NCI-H526 (cell line): ENCODE measurements at regions not wholly inside any gene's neighbourhood (a gene's known extent, or its start where the extent isn't known, plus 50 kb on each side); places are given as distances from the start of the nearest gene placed in this dataset.
"Not testable (repeated sequence)": the region's sequence is repeated elsewhere in the genome, so short reads cannot be mapped to it uniquely, and the experiment has no call there.

Experiments used
- DNase-seq, 2 experiments: peaks; one replicate each; lab custom pipeline; 2025; lab: John Stamatoyannopoulos, UW

GRCh38 chr13:50387051-50387581 lies 371.9 kb downstream of the KCNRG start:
- DNase-seq = peak; percentile 99

DNA sequence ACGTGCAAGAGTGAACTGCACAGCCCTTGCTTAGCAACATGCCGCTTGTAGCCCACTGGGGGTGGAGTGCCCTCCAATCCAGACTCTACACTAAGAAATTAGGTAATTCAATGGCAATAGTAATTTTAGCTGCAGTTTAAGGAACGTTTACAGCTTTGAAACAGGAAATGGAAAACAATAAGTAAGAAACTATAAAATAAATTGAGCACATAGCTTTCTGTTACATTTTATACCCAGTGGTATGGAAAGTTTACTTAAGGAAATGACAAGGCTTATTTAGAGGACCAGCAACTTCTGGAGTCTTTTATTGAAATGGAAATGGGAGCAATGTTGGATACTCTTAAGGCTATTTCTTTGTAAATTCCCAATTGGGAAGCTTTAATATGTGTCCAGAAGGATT lies 373.2 kb downstream of the KCNRG start:
- peak; percentile 16 to 25 for DNase-seq

- DNase-seq = no peak
Observed at GRCh38 chr13:50389726-50390125, 374.5 kb downstream of the KCNRG start.

DNA sequence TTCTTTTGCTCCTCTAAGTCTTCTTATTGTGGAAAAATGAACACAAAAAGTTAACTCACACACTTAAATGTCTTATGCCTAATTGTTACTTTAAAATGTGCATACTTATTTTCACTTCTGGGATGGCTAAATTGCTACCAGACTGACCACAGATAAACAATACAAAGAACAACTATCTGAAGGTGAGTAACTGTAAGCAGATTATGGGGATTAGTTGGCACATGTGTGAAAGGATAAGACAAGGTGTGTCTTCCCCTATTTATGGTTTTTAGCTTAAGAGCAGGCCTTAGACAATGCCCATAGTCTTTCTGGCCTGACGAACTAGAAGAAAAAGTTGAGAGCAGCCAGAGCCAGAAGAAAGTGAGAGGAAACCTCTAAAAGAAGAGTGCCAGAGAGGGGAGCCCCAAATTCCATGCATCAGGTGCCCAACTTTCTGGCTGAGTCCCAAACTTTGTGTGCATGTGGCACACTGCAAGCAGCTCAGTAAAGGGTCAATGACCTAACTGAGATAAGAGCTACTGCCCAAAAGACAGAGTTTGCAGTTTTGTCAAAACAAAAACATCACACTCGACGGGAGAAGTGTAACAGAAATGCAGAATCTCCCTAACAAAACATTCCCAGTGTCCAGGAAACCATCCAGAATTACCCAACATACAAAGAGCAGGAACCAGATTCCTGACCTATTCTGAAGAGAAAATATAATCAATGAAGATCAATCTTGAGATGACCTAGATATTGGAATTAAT lies 375.4 kb downstream of the KCNRG start:
- DNase-seq = no peak

- DNase-seq = no peak
Observed at GRCh38 chr13:50392977-50393376, 377.7 kb downstream of the KCNRG start.

- DNase-seq = peak; percentile 46 to 77
Observed at GRCh38 chr13:50393628-50394027, 378.4 kb downstream of the KCNRG start.

GRCh38 chr13:50396001-50396400 lies 380.8 kb downstream of the KCNRG start:
- no peak for DNase-seq

- DNase-seq = not testable (repeated sequence)
Observed at GRCh38 chr13:50396618-50397017, 381.4 kb downstream of the KCNRG start.

DNA sequence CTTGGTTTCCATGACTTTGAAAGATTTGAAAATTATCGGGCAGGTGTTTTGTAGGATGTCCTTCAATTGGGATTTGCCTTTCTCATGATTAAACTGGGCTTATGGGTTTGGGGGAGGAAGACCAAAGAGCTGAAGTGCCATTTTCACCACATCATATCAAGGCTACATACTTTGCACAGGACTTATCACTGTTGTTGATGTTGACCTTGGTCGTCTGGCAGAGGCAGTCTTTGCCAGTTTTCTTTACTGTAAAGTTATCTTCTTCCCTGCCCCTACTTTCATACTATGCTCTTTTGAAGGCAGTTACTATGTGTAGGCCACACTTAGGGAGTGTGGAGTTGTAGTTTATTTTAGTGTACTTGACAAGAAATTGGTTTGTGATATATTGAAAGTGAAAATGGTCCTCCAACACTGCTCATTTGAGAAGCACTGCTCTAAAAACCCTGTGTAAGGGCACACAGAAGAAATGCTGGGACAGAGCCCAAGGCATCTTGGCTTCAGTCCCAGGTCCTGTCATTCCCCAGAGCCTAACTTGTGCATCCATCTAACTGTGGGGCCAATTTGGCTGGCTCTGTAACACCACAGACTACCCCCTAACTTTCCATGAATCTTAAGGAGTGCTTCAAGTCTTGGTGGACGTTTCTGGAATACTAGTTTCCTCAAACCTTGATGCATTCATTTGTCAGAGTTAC lies 384.9 kb downstream of the KCNRG start:
- no peak for DNase-seq

- no peak for DNase-seq
Observed at GRCh38 chr13:50401049-50401505, 385.8 kb downstream of the KCNRG start.

GRCh38 chr13:50401721-50402465 lies 386.6 kb downstream of the KCNRG start:
- no peak for DNase-seq

DNA sequence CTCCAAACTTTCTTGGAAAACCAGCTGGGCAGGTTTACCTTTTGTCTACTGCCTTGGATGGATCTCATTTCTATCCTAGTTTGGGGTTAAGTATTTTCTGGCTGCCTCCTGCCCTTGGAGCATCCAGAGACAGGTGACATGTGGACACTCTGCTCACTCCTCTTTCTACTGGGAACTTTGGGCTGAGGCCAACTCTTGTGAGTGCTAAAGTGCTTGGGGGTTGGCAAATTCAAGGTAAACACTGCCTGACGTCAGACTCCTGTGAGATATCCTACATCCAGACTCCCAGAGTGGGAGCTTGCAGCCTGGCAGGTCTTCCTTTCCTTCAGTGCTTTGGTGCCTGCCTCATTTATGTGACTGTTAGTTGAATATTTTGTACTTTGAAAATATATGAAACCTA lies 388.1 kb downstream of the KCNRG start:
- DNase-seq = no peak

DNA sequence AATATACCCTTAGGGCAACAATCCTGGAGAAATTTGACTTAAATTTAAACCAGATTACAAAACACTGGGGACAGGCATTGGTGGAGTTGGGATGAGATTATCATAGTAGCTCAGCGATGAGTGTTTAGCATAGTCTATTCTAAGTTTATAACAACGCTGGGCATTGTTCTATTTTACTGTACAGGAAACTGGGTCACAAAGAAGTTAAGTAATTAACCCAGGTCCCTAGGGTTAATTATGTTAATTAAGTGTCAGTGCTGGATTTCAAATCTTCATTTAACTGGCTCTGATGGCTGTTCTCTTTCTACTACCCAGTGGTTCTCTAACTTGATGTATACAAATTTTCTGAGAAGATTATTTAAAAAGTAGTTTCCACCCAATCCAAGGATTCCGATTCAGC lies 388.9 kb downstream of the KCNRG start:
- DNase-seq = no peak

DNA sequence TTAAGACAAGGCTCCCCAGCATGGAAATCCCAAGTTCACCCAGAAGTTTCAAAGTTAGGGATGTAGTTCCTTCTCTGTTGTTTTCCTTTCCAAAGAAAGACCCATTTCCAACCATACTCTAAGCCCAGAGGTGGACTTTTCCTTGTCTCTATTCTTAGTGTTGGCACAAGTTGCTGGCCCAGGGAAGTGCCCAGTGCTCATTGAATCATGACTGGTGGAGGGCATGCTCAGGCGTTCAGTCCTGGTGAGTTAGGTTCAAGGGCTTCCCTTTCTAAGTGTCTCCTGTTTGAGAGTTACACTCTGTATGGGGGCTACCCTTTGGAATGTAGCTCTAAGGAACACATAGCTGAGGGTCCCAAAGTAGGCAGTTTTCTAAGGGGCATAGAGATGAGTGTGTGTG lies 389.5 kb downstream of the KCNRG start:
- no peak for DNase-seq

- DNase-seq = no peak
Observed at GRCh38 chr13:50406831-50407230, 391.6 kb downstream of the KCNRG start.

GRCh38 chr13:50408068-50408467 lies 392.8 kb downstream of the KCNRG start:
- no peak for DNase-seq

- DNase-seq = no peak
Observed at GRCh38 chr13:50409220-50409619, 394.0 kb downstream of the KCNRG start.

DNA sequence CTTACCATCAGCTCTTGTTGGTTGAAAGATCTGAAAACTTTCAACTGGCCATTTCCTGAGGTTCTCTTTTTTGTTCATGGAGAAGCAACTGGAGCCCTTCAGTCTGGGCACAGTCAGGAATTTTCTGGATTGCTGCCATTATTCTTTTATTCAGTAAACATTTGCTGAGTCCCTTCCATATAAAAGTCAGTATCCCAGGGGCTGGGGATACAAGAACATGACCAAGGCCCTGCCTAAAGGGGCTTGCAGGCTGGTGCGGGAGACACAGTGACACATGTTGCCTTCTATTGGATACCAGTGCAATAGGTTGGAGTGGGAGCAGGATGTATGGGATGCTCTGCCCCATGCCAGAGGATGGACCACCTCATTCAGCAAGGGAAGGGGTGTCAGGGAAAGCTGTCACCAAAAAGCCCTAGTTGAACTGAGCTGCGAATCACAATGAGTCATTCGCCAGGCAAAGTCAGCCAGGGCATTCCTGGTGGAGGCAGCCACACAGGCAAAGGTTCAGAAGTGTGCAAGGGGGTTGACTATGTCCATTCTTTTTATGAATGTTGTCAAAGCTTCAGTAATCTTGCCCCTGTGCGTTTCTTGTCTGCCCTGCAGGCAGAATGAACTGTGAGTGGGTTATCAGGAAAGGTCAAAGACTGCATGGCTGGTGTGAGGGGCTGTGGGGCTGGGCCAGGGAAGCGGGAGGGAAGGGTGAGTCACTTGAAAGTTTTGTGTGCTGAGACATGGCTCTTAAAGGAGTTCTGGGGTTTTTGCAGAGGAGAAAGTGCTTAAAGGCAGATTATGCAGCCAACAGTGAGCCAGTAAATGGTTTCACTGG lies 395.9 kb downstream of the KCNRG start:
- no peak for DNase-seq

DNA sequence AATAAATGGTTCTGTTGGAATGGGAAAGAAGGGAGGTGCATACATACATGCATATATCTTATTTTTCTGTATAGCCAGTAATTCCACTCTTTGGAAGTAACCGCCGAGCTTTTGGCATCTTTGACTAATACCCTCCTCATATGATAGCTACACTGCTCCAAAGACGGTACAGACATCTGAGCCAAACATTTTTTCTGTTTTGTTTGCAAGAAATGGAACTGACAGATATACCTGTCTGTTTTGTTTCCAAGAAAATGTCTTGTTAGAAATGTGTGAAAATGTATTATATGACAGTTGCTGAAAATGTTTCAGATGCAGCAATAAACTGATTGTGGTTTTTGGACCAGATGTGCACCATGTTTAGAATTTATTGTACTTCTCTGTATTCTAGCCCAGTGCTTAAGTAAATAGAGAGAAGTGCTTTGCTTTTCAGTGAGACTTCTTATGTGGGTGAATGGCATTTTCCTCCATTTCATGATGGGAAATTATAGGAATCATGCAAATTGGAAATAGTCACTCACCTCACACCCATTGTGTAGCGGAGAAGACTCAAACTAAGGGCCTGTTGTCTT lies 396.9 kb downstream of the KCNRG start:
- DNase-seq = no peak

- DNase-seq = no peak
Observed at GRCh38 chr13:50414640-50415039, 399.4 kb downstream of the KCNRG start.

DNA sequence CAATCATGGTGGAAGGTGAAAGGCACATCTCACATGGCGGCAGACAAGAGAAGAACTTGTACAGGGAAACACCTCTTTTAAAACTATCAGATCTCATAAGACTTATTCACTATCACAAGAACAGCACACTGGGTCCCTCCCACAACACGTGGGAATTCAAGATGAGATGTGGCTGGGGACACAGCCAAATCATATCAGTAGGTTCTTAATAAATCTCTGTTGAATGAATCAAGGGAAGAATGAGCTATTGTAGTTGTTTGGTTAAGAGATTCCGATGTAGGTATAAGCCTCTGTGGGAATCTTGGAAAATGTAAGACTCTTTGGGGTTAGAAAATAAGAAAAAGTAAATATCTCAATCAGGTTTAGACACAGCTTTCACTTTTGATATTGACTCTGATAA lies 400.2 kb downstream of the KCNRG start:
- DNase-seq = no peak
